ENCODE measurements at regions not wholly inside any gene's neighbourhood (a gene's known extent, or its start where the extent isn't known, plus 50 kb on each side); places are given as distances from the start of the nearest gene placed in this dataset.

GRCh38 chr3:34305266-34305665 lies 506.8 kb downstream of the PDCD6IP start:
- POLR2A ChIA-PET: no interaction called here
- Histone ChIP-seq H3K27ac (ENCODE audit: insufficient read depth, low read depth, low read length) (no peak overlapping the region), H3K4me1 (ENCODE audit: control insufficient read depth, extremely low read depth, insufficient read depth, low read length) (no peaks in the 10 kb centered on the region), H3K79me2 (ENCODE audit: control insufficient read depth, insufficient read depth, low read length) (no peaks in the 10 kb centered on the region), H3K27me3 (ENCODE audit: control insufficient read depth in 2 of 2, insufficient read depth in 2 of 2, low read length in 2 of 2) (no peaks in the 10 kb centered on the region), H2AFZ (ENCODE audit: low read depth, low read length) (no peak overlapping the region), H3K9me1 (replicated peaks; ENCODE audit: control insufficient read depth, extremely low read depth, insufficient read depth, low read length) (no peaks in the 10 kb centered on the region), H3K36me3 (ENCODE audit: control insufficient read depth in 2 of 2, extremely low read depth in 1 of 2, insufficient read depth in 2 of 2, low read length in 2 of 2) (no peaks in the 10 kb centered on the region), H3K9me3 (replicated peaks; ENCODE audit: control insufficient read depth, insufficient read depth, low read length) (no peaks in the 10 kb centered on the region), H3K9ac (replicated peaks; ENCODE audit: extremely low read depth, insufficient read depth, low read length) (no peak overlapping the region), H3K4me3 (replicated peaks in 1 of 3; ENCODE audit: insufficient read depth in 1 of 3, low read depth in 1 of 3, low read length in 3 of 3) (no peak overlapping the region), H4K20me1 (replicated peaks; ENCODE audit: control insufficient read depth, extremely low read depth, insufficient read depth, low read length) (no peaks in the 10 kb centered on the region), H3K4me2 (ENCODE audit: insufficient read depth, low read length) (no peak overlapping the region)
- TF ChIP-seq POLR2A (IDR thresholded peaks at IDR 0.05; ENCODE audit: low read depth, low read length) (no peak), MYC (IDR thresholded peaks at IDR 0.05; ENCODE audit: low read depth, low read length) (no peak), EZH2 (IDR thresholded peaks at IDR 0.05; ENCODE audit: borderline replicate concordance, low read depth, low read length, severe bottlenecking) (no peak), JUN (IDR thresholded peaks at IDR 0.05; ENCODE audit: borderline replicate concordance, insufficient read depth, insufficient read length, low read depth) (no peak), FOS (IDR thresholded peaks at IDR 0.05; ENCODE audit: borderline replicate concordance, insufficient read depth, low read length) (no peak), POLR2AphosphoS5 (IDR thresholded peaks at IDR 0.05; ENCODE audit: insufficient read depth, low read depth, low read length) (no peak), GATA2 (IDR thresholded peaks at IDR 0.05; ENCODE audit: insufficient read depth, insufficient read length, low read depth, low read length) (no peak)
- TF ChIP-seq, protein P1, sequence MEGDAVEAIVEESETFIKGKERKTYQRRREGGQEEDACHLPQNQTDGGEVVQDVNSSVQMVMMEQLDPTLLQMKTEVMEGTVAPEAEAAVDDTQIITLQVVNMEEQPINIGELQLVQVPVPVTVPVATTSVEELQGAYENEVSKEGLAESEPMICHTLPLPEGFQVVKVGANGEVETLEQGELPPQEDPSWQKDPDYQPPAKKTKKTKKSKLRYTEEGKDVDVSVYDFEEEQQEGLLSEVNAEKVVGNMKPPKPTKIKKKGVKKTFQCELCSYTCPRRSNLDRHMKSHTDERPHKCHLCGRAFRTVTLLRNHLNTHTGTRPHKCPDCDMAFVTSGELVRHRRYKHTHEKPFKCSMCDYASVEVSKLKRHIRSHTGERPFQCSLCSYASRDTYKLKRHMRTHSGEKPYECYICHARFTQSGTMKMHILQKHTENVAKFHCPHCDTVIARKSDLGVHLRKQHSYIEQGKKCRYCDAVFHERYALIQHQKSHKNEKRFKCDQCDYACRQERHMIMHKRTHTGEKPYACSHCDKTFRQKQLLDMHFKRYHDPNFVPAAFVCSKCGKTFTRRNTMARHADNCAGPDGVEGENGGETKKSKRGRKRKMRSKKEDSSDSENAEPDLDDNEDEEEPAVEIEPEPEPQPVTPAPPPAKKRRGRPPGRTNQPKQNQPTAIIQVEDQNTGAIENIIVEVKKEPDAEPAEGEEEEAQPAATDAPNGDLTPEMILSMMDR (IDR thresholded peaks at IDR 0.05; ENCODE audit: extremely low read depth in 1 of 2, insufficient read depth in 1 of 2, low read depth in 1 of 2, low read length in 2 of 2): no peak
- TF ChIP-seq, protein P2, sequence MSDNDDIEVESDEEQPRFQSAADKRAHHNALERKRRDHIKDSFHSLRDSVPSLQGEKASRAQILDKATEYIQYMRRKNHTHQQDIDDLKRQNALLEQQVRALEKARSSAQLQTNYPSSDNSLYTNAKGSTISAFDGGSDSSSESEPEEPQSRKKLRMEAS (IDR thresholded peaks at IDR 0.05; ENCODE audit: insufficient read depth, insufficient read length): no peak
- dilution Hi-C loops (cut with MboI; ENCODE audit: extremely low pct_ligation_motif_present, low sequenced_read_pairs): no loop called here
- FAIRE-seq: no peak
- CTCF ChIA-PET: no interaction called here
- intact Hi-C loops (cut with micrococcal nuclease): no loop called here
- no peak for DNase-seq (ENCODE audit: low read depth, low spot score)
- BruUV-seq (replicated peaks): no TSS peak

All from endothelial cell of umbilical vein (primary cell).